PFSK-1 (cell line): ENCODE measurements at regions not wholly inside any gene's neighbourhood (a gene's known extent, or its start where the extent isn't known, plus 50 kb on each side); places are given as distances from the start of the nearest gene placed in this dataset.

Experiments
- POLR2AphosphoS5 ChIP-seq: IDR thresholded peaks from 2 replicates; pipeline ENCODE4 v1.6.1; 2012; ENCODE audit warnings: low read depth, mild to moderate bottlenecking, control low read depth, low read length, moderate library complexity
- TAF1 ChIP-seq: IDR thresholded peaks from 2 replicates; pipeline ENCODE4 v1.6.1; 2012; ENCODE audit warnings: low read length, control low read depth, borderline replicate concordance; ENCODE audit not compliant: insufficient read depth

DNA sequence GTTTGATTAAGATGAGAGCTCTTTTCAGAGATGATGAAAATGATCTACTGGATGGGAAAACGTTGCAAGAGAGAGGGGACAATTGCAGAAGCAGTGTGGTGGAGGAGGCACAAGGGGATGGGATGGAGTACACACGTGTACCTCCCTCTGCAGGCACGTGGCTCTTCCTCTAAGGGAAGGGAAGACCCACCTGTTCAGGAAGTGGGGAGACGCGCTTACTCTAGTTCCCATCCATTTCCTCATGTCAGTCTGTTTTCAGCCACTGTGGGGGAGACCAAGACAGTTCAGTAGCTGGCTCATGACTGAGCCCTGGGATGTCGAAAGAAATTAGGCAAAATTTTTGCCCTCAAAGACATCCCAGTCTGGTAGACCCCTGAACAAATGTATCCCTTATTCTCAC, 619.2 kb upstream of the CLINT1 start:
- TF ChIP-seq TAF1 (no peak), POLR2AphosphoS5 (no peak)
